B cell (primary cell): ENCODE measurements at regions not wholly inside any gene's neighbourhood (a gene's known extent, or its start where the extent isn't known, plus 50 kb on each side); places are given as distances from the start of the nearest gene placed in this dataset.

Source experiments
- ATAC-seq: fragments of 200-7000 bp; cut with Tn5 transposase; one replicate; pipeline ENCODE4 v1.10.0; 2021; ENCODE audit warnings: low read depth, mild to moderate bottlenecking, moderate number of reproducible peaks, moderate library complexity
- CTCF ChIA-PET: fragments of 350-600 bp; sonication (Branson Sonifier 250); formaldehyde crosslinking; loops from one replicate; lab custom pipeline; 2021; ENCODE audit warnings: antibody characterized with exemption, inconsistent platforms; lab: Charles Lee
- POLR2A ChIA-PET: fragments of 350-600 bp; sonication (Branson Sonifier 250); formaldehyde crosslinking; loops from one replicate; lab custom pipeline; 2021; ENCODE audit warnings: antibody characterized with exemption; lab: Charles Lee
- DNase-seq: peaks from one replicate; pipeline ENCODE4 v3.0.0; 2013
- H2AFZ ChIP-seq: 2 replicates; pipeline ENCODE4 v1.6.1; 2012; ENCODE audit warnings: mild to moderate bottlenecking, low read depth, low read length; ENCODE audit not compliant: insufficient read depth, poor library complexity, severe bottlenecking
- H3K27ac ChIP-seq, 2 donors: 1 replicate in 1 of 2; 2 replicates in 1 of 2; pipeline ENCODE4 v1.5.1; 2012 to 2013; ENCODE audit warnings: low read length in 2 of 2, mild to moderate bottlenecking in 2 of 2, moderate library complexity in 1 of 2
- H3K27me3 ChIP-seq, 4 experiments: fragments of 200-600 bp in 1 of 4; sonication (generic) in 1 of 4; replicated peaks in 1 of 4; 1 replicate in 2 of 4; 2 replicates in 2 of 4; pipeline versions ENCODE4 v1.6.1 to v1.7.0; 2013 to 2016; ENCODE audit warnings: low read length in 3 of 4, mild to moderate bottlenecking in 2 of 4, mixed read lengths in 1 of 4, moderate library complexity in 1 of 4; ENCODE audit not compliant: insufficient read depth in 4 of 4, control insufficient read depth in 3 of 4; ENCODE audit errors: control extremely low read depth in 1 of 4
- H3K36me3 ChIP-seq, 2 experiments: replicated peaks in 1 of 2; 1 replicate in 1 of 2; 2 replicates in 1 of 2; pipeline versions ENCODE4 v1.6.1 to v1.7.1; 2013; ENCODE audit warnings: low read length in 1 of 2; ENCODE audit not compliant: insufficient read depth in 2 of 2, control insufficient read depth in 1 of 2; ENCODE audit errors: control extremely low read depth in 1 of 2, extremely low read depth in 1 of 2
- H3K4me1 ChIP-seq, 2 donors: fragments of 200-600 bp in 1 of 2; sonication (generic) in 1 of 2; 1 replicate in 1 of 2; 2 replicates in 1 of 2; pipeline versions ENCODE4 v1.5.1 to v1.6.1; 2013 to 2017; ENCODE audit warnings: low read length in 2 of 2; ENCODE audit not compliant: control insufficient read depth in 2 of 2, insufficient read depth in 2 of 2
- H3K4me2 ChIP-seq: replicated peaks from 2 replicates; pipeline ENCODE3; 2012; ENCODE audit warnings: mild to moderate bottlenecking, low read depth, low read length; ENCODE audit not compliant: poor library complexity, severe bottlenecking
- H3K4me3 ChIP-seq, 5 experiments: fragments of 200-600 bp in 1 of 5; sonication (generic) in 1 of 5; 1 replicate in 3 of 5; 2 replicates in 2 of 5; pipeline versions ENCODE4 v1.5.1 to v1.7.0; 2011 to 2016; ENCODE audit warnings: low read length in 4 of 5, mild to moderate bottlenecking in 4 of 5, low read depth in 2 of 5, control low read depth in 1 of 5, moderate library complexity in 1 of 5; ENCODE audit not compliant: insufficient read depth in 1 of 5; ENCODE audit errors: control extremely low read depth in 1 of 5, extremely low read depth in 1 of 5
- H3K79me2 ChIP-seq: fragments of 200-600 bp; sonication (generic); one replicate; pipeline ENCODE4 v1.6.0; 2016; ENCODE audit warnings: low read length; ENCODE audit not compliant: control insufficient read depth, insufficient read depth
- H3K9ac ChIP-seq: fragments of 200-600 bp; sonication (generic); 2 replicates; pipeline ENCODE4 v1.6.1; 2017; ENCODE audit warnings: mild to moderate bottlenecking, low read length, moderate library complexity
- H3K9me3 ChIP-seq, 3 donors: one replicate each; pipeline versions ENCODE4 v1.6.1 to v1.7.1; 2013; ENCODE audit warnings: low read length in 2 of 3; ENCODE audit not compliant: control insufficient read depth in 2 of 3, insufficient read depth in 1 of 3; ENCODE audit errors: control extremely low read depth in 1 of 3
- H4K20me1 ChIP-seq: 2 replicates; pipeline ENCODE4 v1.6.0; 2012; ENCODE audit warnings: mild to moderate bottlenecking, low read length; ENCODE audit not compliant: insufficient read depth, control insufficient read depth, poor library complexity, severe bottlenecking
- H3K27ac Mint-ChIP-seq: one replicate; pipeline ENCODE4 v1.8.0; 2021; ENCODE audit warnings: mixed read lengths
- H3K27me3 Mint-ChIP-seq: one replicate; pipeline ENCODE4 v1.8.0; 2021; ENCODE audit warnings: mixed read lengths
- H3K4me1 Mint-ChIP-seq: one replicate; pipeline ENCODE4 v1.8.0; 2021; ENCODE audit warnings: mixed read lengths
- H3K4me3 Mint-ChIP-seq: one replicate; pipeline ENCODE4 v1.8.0; 2021; ENCODE audit warnings: mixed read lengths
- H3K9me3 Mint-ChIP-seq: one replicate; pipeline ENCODE4 v1.8.0; 2022; ENCODE audit warnings: mixed read lengths; ENCODE audit not compliant: insufficient read depth
- EZH2 ChIP-seq: IDR thresholded peaks from 2 replicates; pipeline ENCODE4 v1.6.1; 2012; ENCODE audit warnings: borderline replicate concordance, low read depth, mild to moderate bottlenecking, moderate library complexity, low read length; ENCODE audit not compliant: insufficient read depth, poor library complexity, severe bottlenecking
- WGBS: methylation state at CpG from one replicate; pipeline ENCODE4 v1.1.5; 2013; ENCODE audit warnings: missing lambda C conversion rate; ENCODE audit not compliant: insufficient coverage; 5-methylcytosine and 5-hydroxymethylcytosine counted together
- intact Hi-C: fragments of 100-400 bp; cut with micrococcal nuclease; formaldehyde crosslinking; loops from one replicate; pipeline ENCODE4 v1.10.0; 2022
- TF ChIP-seq, protein P1 (sequence below): fragments of 200-600 bp; IDR thresholded peaks from one replicate; pipeline ENCODE4 v1.8.0; 2022; ENCODE audit warnings: antibody characterized with exemption, mild to moderate bottlenecking

DNA sequence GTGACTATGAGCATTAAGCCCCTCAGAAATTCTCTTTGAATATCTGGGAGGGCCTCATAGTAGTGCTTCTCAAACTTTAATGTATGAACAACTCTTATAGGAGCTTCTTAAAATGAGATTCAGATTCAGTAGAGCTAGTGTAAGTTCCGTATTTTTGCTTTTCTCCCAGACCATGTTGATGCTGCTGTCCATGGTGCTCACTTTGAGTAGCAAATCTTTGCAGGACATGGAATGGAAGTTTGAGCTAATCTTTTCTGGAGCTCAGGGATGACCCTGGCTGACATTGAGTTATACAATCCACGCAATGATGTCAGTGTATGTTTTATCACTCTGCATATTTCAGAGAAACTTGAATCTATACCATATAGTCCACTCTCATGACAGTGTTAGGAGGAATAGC is 134.2 kb downstream of the OTOL1 start:
- H3K9me3 ChIP-seq, result no peaks in the 10 kb centered on the region
- H3K27ac ChIP-seq, result no peak overlapping the region
- intact Hi-C loops, result no loop called here
- TF ChIP-seq, protein P1, sequence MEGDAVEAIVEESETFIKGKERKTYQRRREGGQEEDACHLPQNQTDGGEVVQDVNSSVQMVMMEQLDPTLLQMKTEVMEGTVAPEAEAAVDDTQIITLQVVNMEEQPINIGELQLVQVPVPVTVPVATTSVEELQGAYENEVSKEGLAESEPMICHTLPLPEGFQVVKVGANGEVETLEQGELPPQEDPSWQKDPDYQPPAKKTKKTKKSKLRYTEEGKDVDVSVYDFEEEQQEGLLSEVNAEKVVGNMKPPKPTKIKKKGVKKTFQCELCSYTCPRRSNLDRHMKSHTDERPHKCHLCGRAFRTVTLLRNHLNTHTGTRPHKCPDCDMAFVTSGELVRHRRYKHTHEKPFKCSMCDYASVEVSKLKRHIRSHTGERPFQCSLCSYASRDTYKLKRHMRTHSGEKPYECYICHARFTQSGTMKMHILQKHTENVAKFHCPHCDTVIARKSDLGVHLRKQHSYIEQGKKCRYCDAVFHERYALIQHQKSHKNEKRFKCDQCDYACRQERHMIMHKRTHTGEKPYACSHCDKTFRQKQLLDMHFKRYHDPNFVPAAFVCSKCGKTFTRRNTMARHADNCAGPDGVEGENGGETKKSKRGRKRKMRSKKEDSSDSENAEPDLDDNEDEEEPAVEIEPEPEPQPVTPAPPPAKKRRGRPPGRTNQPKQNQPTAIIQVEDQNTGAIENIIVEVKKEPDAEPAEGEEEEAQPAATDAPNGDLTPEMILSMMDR, result no peak
- no peak for TF ChIP-seq EZH2
- ChIA-PET CTCF (no interaction called here), POLR2A (no interaction called here)
- Mint-ChIP-seq H3K4me1 (no peaks in the 10 kb centered on the region), H3K4me3 (no peak overlapping the region), H3K27me3 (no peaks in the 10 kb centered on the region), H3K9me3 (peaks cover 3% of the 10 kb centered on the region), H3K27ac (no peak overlapping the region)
- no peak overlapping the region for H3K4me2 ChIP-seq
- no peak overlapping the region for H3K4me3 ChIP-seq
- H4K20me1 ChIP-seq, result no peaks in the 10 kb centered on the region
- ATAC-seq (no peak), DNase-seq (no peak)
- no peaks in the 10 kb centered on the region for H3K36me3 ChIP-seq
- no peak overlapping the region for H3K9ac ChIP-seq
- H3K27me3 ChIP-seq, result no peaks in the 10 kb centered on the region
- no peaks in the 10 kb centered on the region for H3K79me2 ChIP-seq
- no peaks in the 10 kb centered on the region for H3K4me1 ChIP-seq
- WGBS, result 60% methylated on average over 1 of the region's 2 CpGs
- H2AFZ ChIP-seq, result no peak overlapping the region

DNA sequence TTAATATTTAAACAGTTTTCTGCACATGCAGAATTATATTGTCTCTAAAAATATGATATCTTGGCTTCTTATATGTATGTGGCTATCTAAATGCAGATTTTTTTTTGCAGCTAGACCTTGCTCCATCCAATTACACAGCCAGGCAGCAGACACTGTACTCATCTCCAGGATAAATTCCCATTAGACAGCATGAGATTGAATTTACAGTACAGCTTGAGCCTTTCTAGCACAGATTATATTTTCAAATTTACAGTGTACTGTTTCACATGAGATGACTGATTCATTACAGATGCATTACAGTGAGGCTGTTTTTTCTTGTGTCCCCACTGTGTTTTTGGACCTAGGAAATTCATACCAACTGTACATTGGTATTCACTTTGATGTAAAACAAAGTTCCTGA is 134.9 kb downstream of the OTOL1 start:
- DNase-seq, result no peak
- H3K4me1 Mint-ChIP-seq, result no peaks in the 10 kb centered on the region
- H3K9me3 Mint-ChIP-seq, result peaks cover 3% of the 10 kb centered on the region
- H2AFZ ChIP-seq, result no peak overlapping the region
- H3K4me3 ChIP-seq, result no peak overlapping the region
- H3K27ac ChIP-seq, result no peak overlapping the region
- H3K4me2 ChIP-seq, result no peak overlapping the region
- H3K36me3 ChIP-seq, result no peaks in the 10 kb centered on the region
- POLR2A ChIA-PET, result no interaction called here
- H3K4me1 ChIP-seq, result no peaks in the 10 kb centered on the region
- no peaks in the 10 kb centered on the region for H3K79me2 ChIP-seq
- no peak overlapping the region for H3K9ac ChIP-seq
- H3K4me3 Mint-ChIP-seq, result no peak overlapping the region
- no peaks in the 10 kb centered on the region for H4K20me1 ChIP-seq
- no peaks in the 10 kb centered on the region for H3K27me3 ChIP-seq
- no peak overlapping the region for H3K27ac Mint-ChIP-seq
- H3K27me3 Mint-ChIP-seq, result no peaks in the 10 kb centered on the region
- intact Hi-C loops, result no loop called here
- H3K9me3 ChIP-seq, result no peaks in the 10 kb centered on the region
- TF ChIP-seq, protein P1, result no peak
- TF ChIP-seq EZH2, result no peak
- CTCF ChIA-PET, result no interaction called here
- ATAC-seq, result no peak
